ENCODE measurements at regions not wholly inside any gene's neighbourhood (a gene's known extent, or its start where the extent isn't known, plus 50 kb on each side); places are given as distances from the start of the nearest gene placed in this dataset.

- TF ChIP-seq, protein P1, sequence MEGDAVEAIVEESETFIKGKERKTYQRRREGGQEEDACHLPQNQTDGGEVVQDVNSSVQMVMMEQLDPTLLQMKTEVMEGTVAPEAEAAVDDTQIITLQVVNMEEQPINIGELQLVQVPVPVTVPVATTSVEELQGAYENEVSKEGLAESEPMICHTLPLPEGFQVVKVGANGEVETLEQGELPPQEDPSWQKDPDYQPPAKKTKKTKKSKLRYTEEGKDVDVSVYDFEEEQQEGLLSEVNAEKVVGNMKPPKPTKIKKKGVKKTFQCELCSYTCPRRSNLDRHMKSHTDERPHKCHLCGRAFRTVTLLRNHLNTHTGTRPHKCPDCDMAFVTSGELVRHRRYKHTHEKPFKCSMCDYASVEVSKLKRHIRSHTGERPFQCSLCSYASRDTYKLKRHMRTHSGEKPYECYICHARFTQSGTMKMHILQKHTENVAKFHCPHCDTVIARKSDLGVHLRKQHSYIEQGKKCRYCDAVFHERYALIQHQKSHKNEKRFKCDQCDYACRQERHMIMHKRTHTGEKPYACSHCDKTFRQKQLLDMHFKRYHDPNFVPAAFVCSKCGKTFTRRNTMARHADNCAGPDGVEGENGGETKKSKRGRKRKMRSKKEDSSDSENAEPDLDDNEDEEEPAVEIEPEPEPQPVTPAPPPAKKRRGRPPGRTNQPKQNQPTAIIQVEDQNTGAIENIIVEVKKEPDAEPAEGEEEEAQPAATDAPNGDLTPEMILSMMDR (IDR thresholded peaks at IDR 0.05) = no peak
- TF ChIP-seq POLR2A (IDR thresholded peaks at IDR 0.05) = no peak
Observed at GRCh38 chr6:67459556-67459955, 1175.5 kb upstream of the ADGRB3 start.
